ENCODE measurements at regions not wholly inside any gene's neighbourhood (a gene's known extent, or its start where the extent isn't known, plus 50 kb on each side); places are given as distances from the start of the nearest gene placed in this dataset.

- TF ChIP-seq FOXP2 (optimal IDR thresholded peaks at IDR 0.05; ENCODE audit: borderline replicate concordance, extremely low read depth, extremely low read length, insufficient read depth): no peak
These were observed 523.8 kb downstream of the RNF144A start for GRCh38 chr2:7440977-7441376.

DNA sequence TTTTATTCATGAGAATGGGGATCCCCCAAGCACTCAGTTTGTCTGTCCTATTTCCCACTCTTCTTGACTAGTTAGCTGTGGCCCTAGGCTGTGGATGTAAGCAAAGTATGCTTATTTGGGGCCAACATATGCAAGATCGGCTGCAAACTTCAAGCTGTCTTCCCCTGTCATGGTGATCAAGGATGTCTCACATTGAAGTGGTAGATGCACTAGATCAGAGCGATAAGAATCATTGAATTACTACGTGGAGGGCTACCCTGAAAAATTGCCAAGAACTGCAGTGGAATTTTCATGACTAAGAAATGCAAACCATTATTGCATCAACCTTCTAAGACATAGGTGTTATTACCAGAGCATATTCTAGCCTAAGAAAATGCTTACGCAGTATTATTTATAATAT lies 527.4 kb downstream of the RNF144A start:
- TF ChIP-seq POLR2AphosphoS5 (IDR thresholded peaks at IDR 0.05; ENCODE audit: low read depth, low read length): no peak

DNA sequence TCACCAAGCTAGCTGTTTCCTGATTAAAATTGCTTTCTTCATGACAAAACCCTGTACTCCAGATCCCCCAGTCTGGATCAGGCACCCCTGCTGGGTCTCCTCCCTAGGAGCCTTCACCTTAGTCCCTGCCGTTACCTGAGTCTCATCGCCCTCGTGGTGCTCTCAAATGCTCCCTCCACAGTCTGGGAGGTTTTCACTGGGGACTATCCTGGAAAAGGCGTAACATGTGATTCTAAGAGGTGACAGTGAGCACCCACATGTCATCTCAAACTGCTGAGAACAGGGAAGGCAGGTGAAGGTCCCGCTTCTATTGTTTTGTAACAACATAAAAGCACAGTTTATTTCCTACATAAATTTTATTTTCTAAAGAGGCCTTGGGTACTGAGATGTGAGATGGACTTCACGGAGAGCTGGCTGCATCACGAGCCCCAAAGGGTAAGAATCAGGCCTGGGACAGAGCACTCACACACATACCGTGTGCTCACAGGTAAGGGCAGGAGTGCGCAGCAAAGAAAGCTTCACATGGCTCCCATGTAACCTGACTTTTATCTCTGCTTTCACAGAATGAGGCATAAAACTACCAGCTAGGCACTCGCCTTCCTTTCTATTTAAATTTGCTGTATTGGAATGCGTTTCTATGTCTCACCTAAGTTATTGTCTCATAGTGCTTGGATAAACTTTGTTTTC lies 531.5 kb downstream of the RNF144A start:
- TF ChIP-seq SIN3A (IDR thresholded peaks at IDR 0.05; ENCODE audit: borderline replicate concordance, insufficient read depth, low read length) (no peak), REST (IDR thresholded peaks at IDR 0.05; ENCODE audit: insufficient read depth in 1 of 2, low read depth in 2 of 2, low read length in 2 of 2) (no peak), POLR2AphosphoS5 (IDR thresholded peaks at IDR 0.05; ENCODE audit: low read depth, low read length) (no peak), FOXP2 (optimal IDR thresholded peaks at IDR 0.05; ENCODE audit: borderline replicate concordance, extremely low read depth, extremely low read length, insufficient read depth) (no peak), TAF1 (IDR thresholded peaks at IDR 0.05; ENCODE audit: borderline replicate concordance, insufficient read depth, low read length) (no peak)

GRCh38 chr2:7449298-7449697 lies 532.1 kb downstream of the RNF144A start:
- TF ChIP-seq SIN3A (IDR thresholded peaks at IDR 0.05; ENCODE audit: borderline replicate concordance, insufficient read depth, low read length) (no peak), FOXP2 (optimal IDR thresholded peaks at IDR 0.05; ENCODE audit: borderline replicate concordance, extremely low read depth, extremely low read length, insufficient read depth) (no peak), TAF1 (IDR thresholded peaks at IDR 0.05; ENCODE audit: borderline replicate concordance, insufficient read depth, low read length) (no peak), POLR2AphosphoS5 (IDR thresholded peaks at IDR 0.05; ENCODE audit: low read depth, low read length) (no peak), REST (IDR thresholded peaks at IDR 0.05; ENCODE audit: insufficient read depth in 1 of 2, low read depth in 2 of 2, low read length in 2 of 2) (no peak)

DNA sequence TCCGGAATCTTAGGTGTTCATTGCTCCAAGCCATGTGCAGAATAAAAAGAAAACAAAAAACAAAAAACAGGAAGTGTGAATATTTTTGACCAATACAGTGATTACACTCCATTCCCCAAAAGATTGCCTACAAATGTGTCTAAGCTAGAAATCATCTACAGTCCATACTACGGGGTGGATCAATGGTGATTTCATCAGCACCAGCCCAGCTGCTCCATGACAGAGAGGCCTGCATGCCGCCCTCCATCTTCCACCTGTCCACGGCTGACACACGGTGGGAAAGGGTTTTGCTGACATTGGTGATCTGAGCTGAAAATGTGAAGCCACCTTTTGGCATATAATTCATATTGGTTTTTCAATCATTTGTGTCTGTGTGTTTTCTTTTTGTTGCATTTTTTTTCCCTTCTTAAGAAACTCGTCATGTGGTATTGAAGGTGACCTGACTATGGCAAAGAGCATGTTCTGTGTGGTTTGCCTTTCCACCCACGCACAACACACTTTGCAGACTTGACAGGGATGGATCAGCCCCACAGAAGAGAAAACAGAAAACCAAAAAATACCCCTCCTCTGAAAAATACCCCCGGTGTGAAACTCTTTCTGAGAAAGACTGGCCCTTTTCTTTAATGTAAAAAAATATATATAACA lies 533.1 kb downstream of the RNF144A start:
- TF ChIP-seq TAF1 (IDR thresholded peaks at IDR 0.05; ENCODE audit: borderline replicate concordance, insufficient read depth, low read length): no peak
- no peak for TF ChIP-seq REST (IDR thresholded peaks at IDR 0.05; ENCODE audit: insufficient read depth in 1 of 2, low read depth in 2 of 2, low read length in 2 of 2)
- no peak for TF ChIP-seq FOXP2 (optimal IDR thresholded peaks at IDR 0.05; ENCODE audit: borderline replicate concordance, extremely low read depth, extremely low read length, insufficient read depth)
- TF ChIP-seq SIN3A (IDR thresholded peaks at IDR 0.05; ENCODE audit: borderline replicate concordance, insufficient read depth, low read length): no peak
- TF ChIP-seq POLR2AphosphoS5 (IDR thresholded peaks at IDR 0.05; ENCODE audit: low read depth, low read length): no peak

DNA sequence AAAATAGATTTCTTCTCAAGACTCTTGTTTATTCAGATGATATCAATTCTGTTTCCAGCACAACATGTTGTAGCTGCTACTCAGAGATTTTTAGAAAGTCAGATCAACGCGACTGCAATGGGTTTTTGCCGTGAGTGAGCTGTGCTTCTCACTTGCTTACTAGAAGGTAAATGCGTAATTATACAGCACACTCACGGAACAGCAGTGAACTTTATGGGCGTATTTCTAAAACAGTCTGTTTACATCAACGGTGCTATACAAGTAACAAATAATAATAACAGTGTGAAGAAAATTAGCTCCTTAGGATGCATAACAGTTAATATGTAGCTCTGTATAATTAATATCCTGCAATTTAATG lies 533.6 kb downstream of the RNF144A start:
- TF ChIP-seq SIN3A (IDR thresholded peaks at IDR 0.05; ENCODE audit: borderline replicate concordance, insufficient read depth, low read length) (no peak), TAF1 (IDR thresholded peaks at IDR 0.05; ENCODE audit: borderline replicate concordance, insufficient read depth, low read length) (no peak), POLR2AphosphoS5 (IDR thresholded peaks at IDR 0.05; ENCODE audit: low read depth, low read length) (no peak), FOXP2 (optimal IDR thresholded peaks at IDR 0.05; ENCODE audit: borderline replicate concordance, extremely low read depth, extremely low read length, insufficient read depth) (no peak), REST (IDR thresholded peaks at IDR 0.05; ENCODE audit: insufficient read depth in 1 of 2, low read depth in 2 of 2, low read length in 2 of 2) (no peak)
